Fibroblast of peridontal ligament (primary cell): ENCODE measurements at regions not wholly inside any gene's neighbourhood (a gene's known extent, or its start where the extent isn't known, plus 50 kb on each side); places are given as distances from the start of the nearest gene placed in this dataset.

Experiments used
- DNase-seq: peaks from one replicate; pipeline ENCODE4 v3.0.0-alpha.2; 2010; ENCODE audit errors: extremely low read depth

GRCh38 chr14:101025696-101026095 lies 122.2 kb upstream of the RTL1 start:
- no peak for DNase-seq

GRCh38 chr14:101026341-101026740 lies 122.8 kb upstream of the RTL1 start:
- no peak for DNase-seq

- DNase-seq = no peak
Measured at GRCh38 chr14:101027291-101027690, 123.8 kb upstream of the RTL1 start.

GRCh38 chr14:101027966-101028365 lies 124.4 kb upstream of the RTL1 start:
- DNase-seq = no peak

- DNase-seq = no peak
Measured at GRCh38 chr14:101028971-101029667, 125.6 kb upstream of the RTL1 start.

- DNase-seq = no peak
Measured at GRCh38 chr14:101029668-101030290, 126.3 kb upstream of the RTL1 start.

- no peak for DNase-seq
Measured at GRCh38 chr14:101030586-101030985, 127.1 kb upstream of the RTL1 start.

GRCh38 chr14:101031186-101031585 lies 127.7 kb upstream of the RTL1 start:
- no peak for DNase-seq

GRCh38 chr14:101031721-101032120 lies 128.2 kb upstream of the RTL1 start:
- no peak for DNase-seq

GRCh38 chr14:101032433-101032832 lies 128.9 kb upstream of the RTL1 start:
- DNase-seq = no peak

GRCh38 chr14:101033006-101033405 lies 129.5 kb upstream of the RTL1 start:
- DNase-seq = no peak

- no peak for DNase-seq
Measured at GRCh38 chr14:101033446-101034165, 130.1 kb upstream of the RTL1 start.

GRCh38 chr14:101034986-101035385 lies 131.5 kb upstream of the RTL1 start:
- no peak for DNase-seq

- DNase-seq = no peak
Measured at GRCh38 chr14:101035466-101036225, 132.1 kb upstream of the RTL1 start.

- no peak for DNase-seq
Measured at GRCh38 chr14:101037021-101037817, 133.7 kb upstream of the RTL1 start.

- DNase-seq = no peak
Measured at GRCh38 chr14:101039031-101039754, 135.7 kb upstream of the RTL1 start.

GRCh38 chr14:101039755-101040138 lies 136.2 kb upstream of the RTL1 start:
- DNase-seq = no peak

- no peak for DNase-seq
Measured at GRCh38 chr14:101040538-101041442, 137.3 kb upstream of the RTL1 start.

GRCh38 chr14:101043891-101044290 lies 140.4 kb upstream of the RTL1 start:
- no peak for DNase-seq

GRCh38 chr14:101044741-101045140 lies 141.2 kb upstream of the RTL1 start:
- no peak for DNase-seq
